GOT3 (cell line): ENCODE measurements at regions not wholly inside any gene's neighbourhood (a gene's known extent, or its start where the extent isn't known, plus 50 kb on each side); places are given as distances from the start of the nearest gene placed in this dataset.

Experiments used
- DNase-seq: peaks from one replicate; lab custom pipeline; 2025; ENCODE audit warnings: mixed read lengths; lab: John Stamatoyannopoulos, UW

DNA sequence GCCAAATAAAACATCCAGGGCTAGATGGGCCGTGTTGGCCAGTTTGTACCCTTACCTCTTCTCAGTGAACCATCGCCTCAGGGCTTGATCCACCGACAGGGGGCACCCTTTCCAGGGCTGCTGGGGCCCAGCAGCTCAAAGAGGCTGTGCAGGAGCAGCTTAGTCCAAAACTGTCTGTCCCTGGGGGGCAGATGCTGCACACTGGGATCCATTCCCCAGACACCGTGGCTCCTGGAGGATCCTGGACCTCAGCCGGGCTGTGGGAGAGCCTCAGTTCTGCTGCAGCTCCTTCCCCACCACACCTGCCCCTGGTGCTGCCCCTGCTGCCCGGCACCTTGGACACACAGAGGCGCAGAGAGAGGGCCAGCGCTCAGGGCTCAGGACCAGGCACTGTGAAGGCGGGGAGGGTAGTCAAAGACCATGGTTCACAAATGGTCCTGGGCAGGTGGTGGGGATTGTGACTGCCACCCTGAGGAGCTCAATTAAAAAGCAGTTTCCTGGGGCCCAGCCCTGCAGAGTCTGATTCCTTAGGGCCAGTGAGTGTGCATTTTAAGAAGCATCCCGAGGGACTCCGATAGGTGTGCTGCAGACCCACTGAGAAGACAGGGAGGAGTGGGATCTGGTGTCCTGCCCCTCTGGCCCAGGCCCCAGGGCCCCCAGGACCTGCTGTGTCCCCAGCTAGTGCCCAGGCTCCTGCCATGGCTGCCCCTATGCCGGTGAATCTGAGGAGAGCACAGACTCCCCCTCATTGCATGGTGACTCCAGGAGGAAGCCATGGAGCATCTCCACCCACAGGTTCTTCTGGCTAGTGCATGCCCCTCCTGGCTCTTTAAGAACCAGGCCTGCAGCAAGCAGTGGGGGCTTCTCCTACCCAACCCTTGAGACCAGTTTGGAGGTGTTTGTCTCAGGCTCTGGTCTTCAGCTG lies 86.5 kb upstream of the PRR20G start:
- no peak for DNase-seq

DNA sequence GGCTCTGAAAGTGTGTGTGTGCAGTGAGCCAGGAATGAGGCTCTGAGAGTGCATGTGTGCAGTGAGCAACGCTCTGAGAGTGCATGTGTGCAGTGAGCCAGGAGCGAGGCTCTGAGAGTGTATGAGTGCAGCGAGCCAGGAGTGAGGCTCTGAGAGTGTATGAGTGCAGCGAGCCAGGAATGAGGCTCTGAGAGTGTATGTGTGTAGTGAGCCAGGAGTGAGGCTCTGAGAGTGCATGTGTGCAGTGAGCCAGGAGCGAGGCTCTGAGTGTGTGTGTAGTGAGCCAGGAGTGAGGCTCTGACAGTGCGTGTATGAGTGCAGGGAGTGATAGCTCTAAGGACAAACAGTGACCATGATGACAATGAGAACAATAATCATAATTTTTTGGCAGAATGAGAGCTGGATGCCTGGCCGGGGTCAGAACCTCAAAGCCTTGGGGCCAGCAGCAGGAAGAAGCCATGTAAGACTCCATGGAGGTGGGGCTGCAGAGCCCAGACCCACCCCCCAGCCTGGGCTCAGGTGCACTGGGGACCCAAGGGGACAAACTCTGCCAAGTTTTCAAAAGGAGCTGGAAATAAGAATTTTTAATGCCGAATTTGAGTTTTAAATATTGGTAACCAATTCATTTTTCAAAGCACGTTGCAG lies 85.7 kb upstream of the PRR20G start:
- DNase-seq = no peak

GRCh38 chr3:127371846-127372245 lies 84.0 kb upstream of the PRR20G start:
- no peak for DNase-seq

GRCh38 chr3:127371334-127371733 lies 83.5 kb upstream of the PRR20G start:
- no peak for DNase-seq

GRCh38 chr3:127370906-127371305 lies 83.1 kb upstream of the PRR20G start:
- DNase-seq = no peak

DNA sequence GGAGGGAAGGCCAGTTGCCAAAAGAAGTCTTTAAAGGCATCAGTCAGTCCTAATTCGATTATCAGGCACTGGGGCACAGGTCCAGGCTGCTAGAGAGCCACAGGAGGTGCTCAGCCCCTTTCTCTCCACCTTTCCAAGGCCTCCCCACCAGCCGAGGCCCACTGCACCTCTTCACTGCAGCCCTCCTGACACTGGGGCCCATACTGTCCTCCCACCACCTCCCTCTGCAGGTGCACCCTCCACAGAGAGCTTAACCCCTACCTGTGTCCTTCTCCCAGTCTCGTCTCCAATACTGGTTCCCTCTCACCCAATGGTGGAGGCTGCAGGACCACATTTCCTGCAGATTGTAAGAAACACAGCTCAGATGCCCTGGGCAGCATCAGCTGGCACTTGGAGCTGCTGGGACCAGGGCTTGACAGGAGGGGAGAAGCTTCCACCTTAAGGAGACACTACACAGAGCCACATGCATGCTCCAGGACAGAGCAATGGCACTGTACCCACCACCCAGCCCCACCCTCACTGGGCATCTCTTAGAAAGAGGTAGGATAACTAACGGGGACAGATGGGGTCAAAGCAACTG lies 81.6 kb upstream of the PRR20G start:
- no peak for DNase-seq

DNA sequence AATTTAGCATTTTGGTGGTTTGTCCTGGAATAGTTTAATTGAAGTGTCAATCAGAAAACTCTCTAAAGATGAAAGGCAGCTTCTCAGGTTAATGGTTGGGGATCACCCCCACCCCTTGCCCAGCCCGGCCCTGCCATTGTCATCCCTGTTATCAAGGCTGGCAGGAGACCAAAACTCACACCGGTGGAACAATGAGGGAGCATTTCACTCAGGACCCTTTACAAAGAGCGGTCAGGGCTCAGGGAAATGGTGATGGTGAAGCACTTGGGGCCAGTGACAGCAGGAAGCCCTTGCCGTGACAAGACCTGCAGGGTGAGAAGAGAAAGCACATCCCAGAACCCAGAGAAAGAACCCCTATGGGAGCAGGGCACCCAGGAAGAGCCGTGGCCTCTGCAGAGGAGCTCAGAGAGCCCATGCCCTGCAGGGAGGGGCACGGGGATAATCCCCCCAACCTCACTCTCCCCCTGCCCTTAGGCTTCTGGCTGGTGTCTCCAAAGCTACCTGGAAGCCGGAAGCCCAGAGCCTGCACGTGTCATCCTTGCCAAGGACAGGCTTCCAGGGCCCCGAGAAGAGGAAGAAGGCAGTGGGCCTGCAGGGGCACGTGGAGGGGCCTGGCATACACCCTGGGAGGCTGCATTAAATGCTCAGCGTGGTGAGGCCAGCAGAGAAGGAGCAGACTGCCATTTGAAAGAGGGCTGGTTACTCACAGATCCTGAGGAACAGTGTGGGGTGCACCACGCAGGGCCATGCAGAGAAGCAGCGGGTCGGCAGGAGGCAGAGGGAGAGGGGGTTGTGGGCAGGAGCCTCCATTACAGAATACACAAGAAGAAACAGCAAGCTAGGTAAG lies 80.6 kb upstream of the PRR20G start:
- no peak for DNase-seq

GRCh38 chr3:127367593-127367992 lies 79.7 kb upstream of the PRR20G start:
- no peak for DNase-seq

DNA sequence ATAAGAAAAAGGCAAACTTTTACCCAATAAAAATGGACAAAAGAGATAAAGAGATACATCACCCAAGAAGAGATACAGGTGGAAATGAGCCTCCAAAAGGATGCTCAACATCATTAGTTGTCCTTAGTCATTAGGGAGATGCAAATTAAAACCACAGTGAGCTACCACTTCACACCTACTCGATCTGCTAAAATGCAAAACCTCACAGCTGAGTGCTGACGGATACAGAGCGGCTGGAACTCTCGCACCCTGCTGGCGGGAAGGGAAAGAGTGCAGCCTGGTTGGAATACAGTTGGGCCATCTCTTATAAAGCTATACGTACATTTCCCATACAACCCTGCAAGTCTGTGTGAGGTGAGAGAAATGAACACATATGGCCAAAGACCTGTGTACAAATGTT lies 78.5 kb upstream of the PRR20G start:
- no peak for DNase-seq

DNA sequence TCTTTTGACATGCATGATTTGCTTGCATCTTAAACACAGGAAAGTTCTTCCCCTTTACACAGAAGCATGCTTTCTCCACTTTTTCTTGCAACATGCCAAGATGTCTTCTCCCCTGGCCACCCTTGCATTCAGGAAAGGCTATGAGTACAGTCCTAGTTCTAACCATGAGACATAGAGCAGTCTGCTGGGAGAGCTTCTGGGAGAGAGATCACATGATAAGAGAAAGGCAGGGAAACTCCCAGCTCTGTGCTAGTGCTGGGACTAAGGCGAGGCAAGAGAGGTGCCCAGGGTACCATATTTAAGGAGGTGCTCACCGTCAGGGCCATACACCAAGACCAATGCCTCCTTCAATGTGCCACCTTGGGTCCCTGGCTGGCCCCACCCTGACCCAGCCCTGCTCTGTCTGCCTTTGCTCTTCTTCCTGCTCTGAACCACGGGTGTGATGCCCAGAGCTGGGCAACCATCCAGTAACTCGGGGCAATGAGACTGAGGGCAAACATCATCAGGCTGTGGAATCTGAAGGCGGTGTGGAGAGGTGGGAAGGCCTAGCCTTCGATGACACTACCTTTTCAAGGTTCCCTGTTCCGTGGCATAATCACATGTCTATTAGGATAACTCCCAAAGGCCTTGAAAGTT lies 77.4 kb upstream of the PRR20G start:
- DNase-seq = no peak

GRCh38 chr3:127363891-127364290 lies 76.0 kb upstream of the PRR20G start:
- no peak for DNase-seq

DNA sequence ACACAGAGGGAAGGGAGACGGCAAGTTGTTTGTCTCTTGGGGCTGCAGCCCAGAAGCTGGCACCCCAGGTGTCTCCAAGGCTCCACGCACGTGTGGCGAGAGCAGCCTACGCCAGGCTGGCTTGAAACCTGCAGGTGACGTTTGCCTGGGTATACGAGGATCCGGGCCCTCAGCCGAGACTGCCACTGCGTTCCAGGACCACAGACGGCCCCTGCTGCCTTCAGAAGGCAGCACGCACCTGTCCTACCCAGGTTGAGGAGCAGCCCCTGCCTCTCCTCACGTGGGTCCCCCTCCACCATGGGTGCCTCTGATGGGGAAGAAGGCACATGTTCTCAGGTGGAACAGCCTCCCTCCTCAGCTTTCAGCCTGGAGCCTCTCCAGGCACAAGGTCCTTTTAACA lies 75.3 kb upstream of the PRR20G start:
- no peak for DNase-seq

GRCh38 chr3:127360647-127361046 lies 72.8 kb upstream of the PRR20G start:
- no peak for DNase-seq

DNA sequence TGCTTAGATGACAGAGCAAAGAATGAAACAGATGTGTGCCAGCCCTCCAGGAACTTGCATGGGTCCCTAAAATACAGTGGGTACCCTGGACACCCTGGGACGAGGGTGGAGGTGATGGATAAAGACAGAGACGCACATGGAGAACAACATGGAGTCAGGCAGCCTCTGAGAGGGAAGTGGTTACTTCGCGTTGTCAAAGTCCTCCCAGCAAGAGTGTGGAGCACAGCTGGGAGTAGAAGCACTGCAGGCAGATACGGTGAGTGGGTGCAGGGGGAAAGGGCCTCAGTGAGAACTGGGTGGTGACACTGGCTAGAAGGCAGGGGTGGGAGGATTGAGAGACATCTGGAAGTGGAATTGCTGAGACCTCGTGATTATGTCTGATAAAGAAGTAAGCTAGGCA lies 70.8 kb upstream of the PRR20G start:
- no peak for DNase-seq

GRCh38 chr3:127356381-127356780 lies 68.5 kb upstream of the PRR20G start:
- DNase-seq = no peak

GRCh38 chr3:127354761-127355160 lies 66.9 kb upstream of the PRR20G start:
- DNase-seq = no peak

GRCh38 chr3:127352612-127353011 lies 64.8 kb upstream of the PRR20G start:
- no peak for DNase-seq

- no peak for DNase-seq
These were observed 64.0 kb upstream of the PRR20G start for GRCh38 chr3:127351775-127352350.

DNA sequence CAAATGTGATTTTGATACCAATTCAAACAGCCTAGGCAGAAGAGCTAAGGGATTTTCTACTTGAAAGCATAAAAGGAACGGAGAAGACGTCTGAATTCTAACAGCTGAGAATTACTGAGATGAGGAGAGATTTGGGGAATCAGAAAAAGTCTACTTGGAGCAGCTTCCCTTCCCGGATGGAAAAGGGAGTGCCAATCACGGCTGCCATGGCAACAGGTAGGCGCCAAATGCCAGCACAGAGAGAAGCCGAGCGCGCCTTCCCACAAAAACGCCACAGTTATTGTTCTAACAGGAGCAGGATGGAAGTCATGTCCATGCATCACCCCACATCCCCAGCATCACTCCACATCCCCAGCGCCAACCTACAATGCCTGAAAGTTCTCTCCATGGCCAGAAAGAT lies 63.5 kb upstream of the PRR20G start:
- no peak for DNase-seq

- DNase-seq = no peak
These were observed 62.6 kb upstream of the PRR20G start for GRCh38 chr3:127350172-127351050.
